GM21619 (cell line): ENCODE measurements at regions not wholly inside any gene's neighbourhood (a gene's known extent, or its start where the extent isn't known, plus 50 kb on each side); places are given as distances from the start of the nearest gene placed in this dataset.
A peak's percentile ranks its signal among the peaks of the same experiment; 100 is the strongest.
"Not testable (repeated sequence)": the region's sequence is repeated elsewhere in the genome, so short reads cannot be mapped to it uniquely, and the experiment has no call there.

ENCODE experiments used
- ATAC-seq: cut with Tn5 transposase; IDR thresholded peaks from one replicate; pipeline ENCODE4 v1.9.1; 2021; ENCODE audit not compliant: unreplicated experiment

DNA sequence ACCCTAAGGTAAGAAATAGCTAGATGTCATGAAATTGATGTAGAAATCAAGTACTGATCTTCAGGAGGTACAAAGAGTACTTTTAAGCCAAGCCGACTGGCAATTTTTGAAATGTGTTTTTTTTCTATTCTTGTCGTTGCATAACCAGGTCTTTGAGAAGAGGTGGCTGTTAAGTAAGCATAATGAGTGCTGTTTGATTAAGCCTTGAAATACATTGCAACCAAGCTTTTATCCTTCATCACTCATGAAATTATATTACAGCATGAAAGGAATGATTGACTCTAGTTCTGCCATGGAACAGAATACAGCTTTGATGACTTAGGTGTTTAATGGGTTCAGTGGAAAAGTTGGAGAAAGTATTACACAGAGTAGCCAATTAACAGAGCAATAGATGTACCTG is 1720.2 kb upstream of the SEL1L start:
- no peak for ATAC-seq

DNA sequence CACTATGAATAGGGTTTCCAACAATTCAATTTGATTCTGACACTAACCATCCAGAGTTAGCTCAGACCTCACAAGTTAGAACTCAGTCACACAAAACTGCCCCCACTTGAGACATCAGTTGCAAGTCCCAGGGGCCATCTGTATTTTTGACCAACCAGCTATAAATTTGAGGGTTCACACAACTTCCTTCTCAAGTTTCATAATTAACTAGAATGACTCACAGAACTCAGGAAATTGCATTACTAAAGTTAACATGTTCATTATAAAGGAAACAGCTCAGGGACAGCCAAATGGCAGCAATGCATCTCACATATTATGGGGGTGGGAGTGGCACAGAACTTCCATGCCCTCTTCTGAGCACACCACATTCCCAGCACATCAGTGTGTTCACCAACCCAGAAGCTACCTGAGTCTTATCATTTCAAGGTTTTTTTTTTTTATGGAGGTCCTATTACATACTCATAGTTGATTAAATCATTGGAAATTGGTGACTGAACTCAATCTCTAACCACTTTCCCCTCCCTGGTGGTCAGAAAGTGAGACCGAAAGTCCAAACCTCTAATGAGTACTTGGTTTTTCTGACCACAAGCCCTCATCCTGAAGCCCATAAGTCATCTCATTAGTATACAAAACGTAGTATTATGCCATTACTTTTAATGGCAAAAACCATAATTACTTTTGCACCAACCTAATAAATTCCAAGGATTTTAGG is 1721.5 kb upstream of the SEL1L start:
- ATAC-seq: peak; percentile 77

DNA sequence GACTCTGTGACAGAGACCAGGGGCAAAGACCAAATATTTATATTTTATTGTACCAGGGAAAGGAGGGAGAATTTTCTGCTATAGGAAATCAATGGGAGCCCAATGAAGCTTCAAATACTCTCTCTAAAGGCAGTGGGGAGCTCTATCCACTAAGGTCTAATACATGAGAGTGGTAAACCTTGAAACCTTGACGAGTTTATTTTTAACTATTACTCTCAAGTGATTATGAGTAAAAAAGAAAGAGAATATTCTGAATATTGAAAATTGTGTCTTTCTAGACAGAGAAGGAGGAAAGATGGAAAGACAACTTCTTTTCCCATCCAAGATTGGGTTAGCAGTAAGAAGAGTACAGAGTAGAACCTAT is 1722.1 kb upstream of the SEL1L start:
- ATAC-seq: peak; percentile 44

GRCh38 chr14:83257466-83258439 is 1724.1 kb upstream of the SEL1L start:
- ATAC-seq: no peak

GRCh38 chr14:83260751-83261150 is 1727.1 kb upstream of the SEL1L start:
- no peak for ATAC-seq

DNA sequence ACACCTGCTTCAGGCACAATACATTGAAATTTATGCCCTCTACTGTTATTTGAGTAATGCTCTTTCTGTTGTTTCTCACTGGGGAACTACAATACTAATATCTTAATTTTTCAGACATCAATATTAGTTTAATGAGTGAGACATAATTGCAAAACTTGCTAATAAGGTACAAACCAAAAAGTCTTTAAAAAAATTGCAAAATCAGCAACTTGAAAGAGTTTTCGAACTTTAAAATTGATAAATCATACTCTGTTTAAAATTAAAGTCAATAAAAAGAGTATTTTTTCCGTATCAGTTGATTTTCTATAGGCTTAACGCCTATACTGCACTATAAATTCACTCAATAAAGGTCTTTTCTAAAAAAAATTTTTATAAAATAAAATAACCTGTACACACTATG is 1735.9 kb upstream of the SEL1L start:
- no peak for ATAC-seq

GRCh38 chr14:83271663-83272062 is 1738.0 kb upstream of the SEL1L start:
- ATAC-seq: no peak

DNA sequence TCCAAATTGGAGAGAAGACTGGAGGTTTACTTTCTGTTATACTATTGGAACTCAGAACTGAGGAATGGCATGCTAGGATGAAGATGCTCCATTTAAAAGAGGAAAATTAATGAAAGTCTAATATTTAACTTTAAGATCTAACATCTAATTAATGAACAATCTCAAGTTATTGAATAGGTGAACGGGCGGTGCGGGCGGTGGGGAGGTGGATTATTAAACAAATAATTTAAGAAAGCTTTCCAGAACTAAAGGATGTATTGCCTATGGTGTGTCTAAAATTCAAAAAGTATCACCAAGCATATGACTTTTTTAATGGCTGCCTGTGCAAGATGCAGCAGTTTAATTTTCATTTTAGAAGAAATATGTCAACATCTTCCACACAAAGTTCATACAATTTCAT is 1747.1 kb upstream of the SEL1L start:
- ATAC-seq: no peak

- no peak for ATAC-seq
Observed at GRCh38 chr14:83282706-83283105, 1749.1 kb upstream of the SEL1L start.

- no peak for ATAC-seq
Observed at GRCh38 chr14:83287300-83287699, 1753.6 kb upstream of the SEL1L start.

DNA sequence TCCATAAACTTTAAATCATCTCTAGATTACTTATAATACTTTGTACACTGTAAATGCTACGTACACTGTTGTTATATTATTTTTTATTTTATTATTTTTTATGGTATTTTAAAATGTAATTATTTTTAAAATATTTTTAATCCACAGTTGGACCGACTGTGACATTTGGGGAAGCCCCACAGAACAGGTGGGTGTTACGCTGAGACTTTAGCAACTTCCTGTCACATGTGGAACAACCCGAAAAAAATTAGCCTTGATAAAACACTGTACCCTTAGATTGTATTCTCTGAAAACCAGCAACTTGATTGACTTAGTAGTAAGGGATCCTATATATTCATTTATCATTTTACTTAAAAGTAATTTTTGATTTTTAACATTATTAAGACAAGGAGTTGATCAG is 1755.7 kb upstream of the SEL1L start:
- ATAC-seq: no peak

- ATAC-seq: no peak
Observed at GRCh38 chr14:83289896-83290295, 1756.2 kb upstream of the SEL1L start.

DNA sequence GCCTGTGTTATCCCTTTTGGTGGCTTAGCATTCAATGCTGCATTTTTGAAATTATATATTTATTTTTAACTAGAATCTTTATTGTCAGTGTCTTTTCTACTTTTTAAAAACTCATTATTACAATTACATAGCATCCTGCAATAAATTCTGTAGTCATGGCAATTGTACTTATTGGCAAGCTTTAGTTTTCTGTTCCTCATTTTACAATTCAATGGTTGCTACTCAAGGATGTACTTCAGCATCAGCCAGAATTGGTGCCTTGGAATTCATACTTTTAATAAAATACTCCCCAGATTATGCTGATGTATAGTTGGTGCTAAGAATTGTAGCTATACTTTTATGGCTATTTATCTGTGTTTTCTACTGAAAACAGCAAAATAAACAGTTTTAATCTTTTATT is 1756.8 kb upstream of the SEL1L start:
- no peak for ATAC-seq

- ATAC-seq: no peak
Observed at GRCh38 chr14:83291714-83292113, 1758.1 kb upstream of the SEL1L start.

GRCh38 chr14:83294941-83295340 is 1761.3 kb upstream of the SEL1L start:
- ATAC-seq: no peak

- ATAC-seq: no peak
Observed at GRCh38 chr14:83297361-83297760, 1763.7 kb upstream of the SEL1L start.

GRCh38 chr14:83298016-83298415 is 1764.4 kb upstream of the SEL1L start:
- ATAC-seq: not testable (repeated sequence)

- peak; percentile 76 for ATAC-seq
Observed at GRCh38 chr14:83300476-83301064, 1766.9 kb upstream of the SEL1L start.

- ATAC-seq: no peak
Observed at GRCh38 chr14:83301791-83302190, 1768.1 kb upstream of the SEL1L start.

- ATAC-seq: no peak
Observed at GRCh38 chr14:83309211-83309610, 1775.6 kb upstream of the SEL1L start.

DNA sequence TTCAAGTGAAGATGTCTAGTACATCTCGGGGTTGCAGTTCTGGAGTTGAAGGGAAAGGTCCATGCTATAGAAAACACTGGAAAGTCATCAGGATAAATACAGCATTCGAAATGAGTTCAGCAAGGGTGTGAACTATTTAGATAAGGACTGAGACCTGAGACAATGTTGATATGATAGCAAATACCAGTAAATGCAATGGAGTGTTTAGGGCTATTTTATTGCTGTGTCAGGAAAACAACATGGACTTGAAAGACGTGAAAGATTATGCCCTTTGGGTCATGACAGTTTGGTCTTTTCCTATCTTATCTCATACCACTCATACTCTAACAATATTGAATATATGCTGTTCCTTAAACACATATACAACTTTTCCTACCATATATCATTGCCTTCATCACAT is 1776.2 kb upstream of the SEL1L start:
- no peak for ATAC-seq

GRCh38 chr14:83312511-83312910 is 1778.9 kb upstream of the SEL1L start:
- ATAC-seq: no peak
